Stimulated activated CD8-positive, alpha-beta memory T cell treated with anti-CD3 and anti-CD28 coated beads, Interleukin-4, amount 100 ng/mL, for 1 hour (primary cell): ENCODE measurements at regions not wholly inside any gene's neighbourhood (a gene's known extent, or its start where the extent isn't known, plus 50 kb on each side); places are given as distances from the start of the nearest gene placed in this dataset.
"Not testable (repeated sequence)": the region's sequence is repeated elsewhere in the genome, so short reads cannot be mapped to it uniquely, and the experiment has no call there.

ENCODE experiments used
- DNase-seq, 2 donors: peaks; one replicate each; pipeline ENCODE4 v3.0.0-alpha.2; 2020; ENCODE audit warnings: low read depth in 2 of 2, low spot score in 1 of 2

DNA sequence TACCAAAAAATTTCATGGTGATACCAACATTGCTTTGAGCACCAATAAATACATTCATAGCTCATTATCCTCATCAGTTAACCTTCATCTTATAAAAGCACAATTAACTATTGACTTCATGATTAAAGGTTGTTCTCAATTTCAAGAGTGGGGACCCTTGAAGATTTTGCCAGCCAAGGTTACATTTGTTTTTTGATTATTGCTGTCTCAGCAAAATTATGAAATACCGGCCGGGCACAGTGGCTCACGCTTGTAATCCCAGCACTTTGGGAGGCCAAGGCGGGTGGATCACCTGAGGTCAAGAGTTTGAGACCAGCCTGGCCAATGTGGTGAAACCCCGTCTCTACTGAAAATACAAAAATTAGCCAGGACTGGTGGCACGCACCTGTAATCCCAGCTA lies 96.1 kb upstream of the SLC7A11 start:
- DNase-seq, result not testable (repeated sequence)

DNA sequence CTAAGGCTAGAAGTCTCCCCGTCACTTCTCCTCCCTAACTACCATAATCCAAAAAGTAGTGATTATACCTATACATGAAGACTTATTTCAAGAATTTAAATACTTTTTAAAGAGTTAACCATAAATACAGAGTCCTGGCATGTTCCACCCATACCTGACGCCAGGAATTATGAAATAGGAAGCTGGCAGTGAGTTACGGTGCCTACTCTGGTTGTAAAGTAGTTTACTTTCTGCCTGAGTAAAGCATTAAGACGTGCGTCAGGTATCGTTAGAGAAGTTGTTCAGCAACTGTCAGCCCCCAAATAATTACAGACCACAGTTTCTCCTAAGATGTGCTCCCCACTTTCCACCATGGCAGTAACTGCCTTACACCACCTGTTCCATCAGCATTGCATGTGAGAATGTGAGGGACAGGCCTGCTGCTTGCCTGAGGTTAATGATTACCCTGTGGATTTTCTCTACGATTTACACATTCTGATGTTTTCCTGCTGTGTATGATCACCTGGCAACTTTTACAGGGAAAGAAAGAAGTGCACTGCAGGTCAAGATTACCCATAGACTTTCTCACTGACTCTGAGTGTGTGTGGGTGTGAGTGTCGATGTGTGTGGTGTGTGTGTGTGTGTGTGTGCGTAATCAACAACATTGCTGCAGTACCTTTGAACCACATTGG lies 92.3 kb upstream of the SLC7A11 start:
- DNase-seq, result no peak

- not testable (repeated sequence) for DNase-seq
Observed at GRCh38 chr4:138332415-138332814, 90.3 kb upstream of the SLC7A11 start.

DNA sequence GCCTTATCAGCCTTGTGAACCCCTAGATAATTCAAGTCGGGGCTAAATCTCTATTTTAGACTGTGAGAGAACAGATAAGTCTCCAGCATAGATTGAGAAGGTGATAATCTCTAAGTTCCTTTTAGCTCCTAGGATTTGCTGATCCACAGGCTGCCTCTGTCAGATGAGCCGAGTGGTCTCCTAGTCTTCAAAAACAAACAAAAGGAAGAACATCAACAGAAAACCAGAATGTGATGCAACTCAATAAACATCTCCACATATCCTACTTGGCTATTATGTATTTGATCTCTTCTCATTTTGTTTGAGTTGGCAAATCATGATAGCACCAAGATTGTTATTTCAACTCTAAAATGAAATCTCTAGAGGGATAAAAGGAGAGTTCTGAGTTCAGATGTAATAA lies 88.4 kb upstream of the SLC7A11 start:
- no peak for DNase-seq

DNA sequence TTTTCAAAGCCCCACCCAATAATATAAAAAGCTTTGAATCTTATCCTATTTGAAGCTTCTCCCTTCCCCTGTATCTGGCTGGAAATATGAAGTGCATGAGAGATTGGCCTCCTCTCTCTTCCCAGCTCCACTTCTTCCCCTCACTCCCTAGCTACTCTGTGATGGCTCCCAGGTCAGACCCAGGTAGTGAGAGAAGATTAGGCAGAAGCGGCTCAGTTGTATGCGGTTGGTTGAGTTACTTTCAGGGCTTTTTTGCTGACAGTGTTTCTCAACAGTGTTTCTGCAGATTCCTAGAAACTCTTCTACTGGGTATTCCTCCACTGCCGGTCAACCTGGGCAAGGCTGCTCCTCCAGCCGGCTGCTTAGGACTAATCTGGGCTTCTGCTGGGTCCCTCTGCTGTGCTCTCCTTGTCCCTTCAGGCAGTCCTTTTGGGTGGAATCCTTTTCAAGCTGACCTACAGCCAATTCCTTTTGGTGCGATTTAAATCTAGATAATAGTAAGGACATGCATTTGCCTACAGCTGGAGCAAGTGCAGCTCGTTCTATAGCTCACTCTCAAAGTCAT lies 87.4 kb upstream of the SLC7A11 start:
- no peak for DNase-seq

DNA sequence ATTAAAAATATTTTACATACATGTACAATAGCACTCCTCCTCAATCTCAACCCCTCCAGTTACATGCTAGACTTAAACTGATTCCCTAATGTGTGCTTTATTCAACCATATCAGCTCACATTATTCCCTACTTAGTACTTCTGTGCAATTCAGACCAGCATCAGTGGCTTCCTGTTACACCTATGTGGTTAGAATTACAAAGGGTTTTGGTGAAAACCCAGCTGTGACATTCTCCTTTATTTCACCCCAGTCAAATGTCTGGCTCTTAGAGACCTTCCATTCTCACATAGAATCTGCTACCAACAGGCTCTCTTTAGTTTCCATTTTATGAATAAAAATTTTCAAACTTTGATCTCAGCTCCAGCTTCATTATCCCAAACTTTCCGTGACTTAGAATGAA lies 85.2 kb upstream of the SLC7A11 start:
- DNase-seq, result no peak

DNA sequence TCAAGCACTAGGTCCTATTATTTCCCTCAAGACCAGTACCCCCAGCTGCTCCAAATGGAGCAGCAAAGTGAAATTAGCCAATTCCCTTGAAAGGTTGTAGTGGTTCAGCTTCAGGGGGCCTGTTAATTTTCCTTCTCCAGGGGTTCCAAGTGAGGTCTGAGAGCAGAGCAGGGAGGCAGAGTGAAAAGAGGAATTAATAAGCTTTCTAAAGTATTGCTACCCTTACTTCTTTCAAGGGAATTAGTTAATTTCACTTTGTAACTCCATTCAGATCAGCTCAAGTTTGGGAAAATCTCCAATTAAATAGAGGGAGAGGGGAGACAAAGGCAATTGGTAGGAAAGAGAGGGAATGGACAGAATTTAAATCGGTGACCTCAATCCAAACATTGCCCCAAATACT lies 78.7 kb upstream of the SLC7A11 start:
- DNase-seq, result no peak

DNA sequence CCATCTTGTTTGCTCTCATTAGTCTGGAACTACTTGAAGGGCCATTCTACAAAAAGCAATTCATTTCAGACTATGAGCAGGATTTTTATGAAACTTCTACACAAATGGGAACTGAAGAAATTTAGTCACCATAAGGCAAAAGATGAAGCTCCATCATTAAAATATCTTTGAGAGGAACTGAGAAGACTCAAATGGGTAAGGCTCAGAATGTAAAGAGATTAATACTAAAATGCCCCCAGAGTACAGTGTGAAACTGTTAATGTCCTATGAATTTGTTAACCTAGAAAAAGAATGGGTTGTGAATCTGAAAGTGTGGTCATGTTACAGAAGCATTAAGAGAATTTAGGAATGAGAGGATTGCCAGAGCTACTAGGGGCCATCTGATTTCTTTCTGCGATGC lies 77.9 kb upstream of the SLC7A11 start:
- DNase-seq, result no peak

GRCh38 chr4:138317175-138317748 lies 75.1 kb upstream of the SLC7A11 start:
- DNase-seq, result no peak

GRCh38 chr4:138312536-138312911 lies 70.4 kb upstream of the SLC7A11 start:
- DNase-seq, result no peak

- no peak for DNase-seq
Observed at GRCh38 chr4:138311771-138312535, 69.8 kb upstream of the SLC7A11 start.

- DNase-seq, result no peak
Observed at GRCh38 chr4:138310991-138311390, 68.8 kb upstream of the SLC7A11 start.

GRCh38 chr4:138310498-138310897 lies 68.3 kb upstream of the SLC7A11 start:
- DNase-seq, result no peak

DNA sequence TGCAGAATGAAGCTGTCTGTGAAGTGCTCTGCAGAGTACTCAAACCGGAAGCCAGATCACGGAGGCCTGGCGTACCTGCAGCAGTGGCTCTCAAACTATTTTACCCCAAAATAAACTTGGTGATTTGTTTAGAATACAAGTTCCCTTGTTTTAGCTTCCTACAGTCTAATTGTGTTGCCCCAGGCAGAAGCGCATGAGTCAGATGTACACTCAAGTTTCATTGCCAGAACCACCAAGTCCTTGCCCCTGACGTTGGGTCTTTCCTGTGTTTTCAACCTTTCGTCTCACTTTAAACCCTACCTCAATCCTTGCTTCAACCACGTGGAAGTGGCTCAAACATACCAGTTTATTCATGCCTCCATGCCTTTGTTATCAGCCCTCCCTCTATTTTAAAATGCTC lies 66.2 kb upstream of the SLC7A11 start:
- DNase-seq, result no peak

DNA sequence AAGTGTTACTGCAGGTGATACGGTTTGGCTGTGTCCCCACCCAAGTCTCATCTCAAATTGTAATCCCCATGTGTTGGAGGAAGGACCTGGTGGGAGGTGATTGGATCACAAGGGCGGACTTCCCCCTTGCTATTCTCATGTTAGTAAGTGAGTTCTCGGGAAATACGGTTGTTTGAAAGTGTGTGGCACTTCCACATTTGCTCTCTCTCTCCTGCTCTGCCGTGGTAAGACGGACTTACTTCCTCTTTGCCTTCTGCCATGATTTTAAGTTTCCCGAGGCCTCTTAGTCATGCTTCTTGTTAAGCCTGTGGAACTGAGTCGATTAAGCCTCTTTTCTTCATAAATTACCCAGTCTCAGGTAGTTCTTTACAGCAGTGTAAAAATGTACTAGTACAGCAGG lies 65.2 kb upstream of the SLC7A11 start:
- no peak for DNase-seq

GRCh38 chr4:138305050-138305449 lies 62.9 kb upstream of the SLC7A11 start:
- DNase-seq, result no peak

DNA sequence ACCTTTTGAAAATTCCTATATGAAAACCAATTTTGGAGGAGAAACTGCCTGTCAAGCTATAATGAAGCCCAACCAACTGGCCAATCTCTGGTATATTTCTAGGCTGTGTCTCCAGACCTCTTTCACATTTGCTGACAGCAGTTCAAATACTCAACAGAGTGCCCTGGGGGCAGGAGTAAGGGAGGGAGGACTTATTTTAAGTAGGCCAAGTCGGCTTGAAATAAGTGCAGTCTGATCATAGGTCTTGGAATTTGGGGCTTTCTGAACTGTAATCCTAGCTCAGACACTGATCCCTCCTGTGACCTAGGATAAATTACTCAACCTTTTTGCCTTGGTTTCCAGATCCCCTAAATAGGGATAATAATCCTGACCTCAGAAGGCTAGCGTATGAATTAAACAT lies 59.4 kb upstream of the SLC7A11 start:
- DNase-seq, result no peak

- no peak for DNase-seq
Observed at GRCh38 chr4:138300616-138301015, 58.5 kb upstream of the SLC7A11 start.

DNA sequence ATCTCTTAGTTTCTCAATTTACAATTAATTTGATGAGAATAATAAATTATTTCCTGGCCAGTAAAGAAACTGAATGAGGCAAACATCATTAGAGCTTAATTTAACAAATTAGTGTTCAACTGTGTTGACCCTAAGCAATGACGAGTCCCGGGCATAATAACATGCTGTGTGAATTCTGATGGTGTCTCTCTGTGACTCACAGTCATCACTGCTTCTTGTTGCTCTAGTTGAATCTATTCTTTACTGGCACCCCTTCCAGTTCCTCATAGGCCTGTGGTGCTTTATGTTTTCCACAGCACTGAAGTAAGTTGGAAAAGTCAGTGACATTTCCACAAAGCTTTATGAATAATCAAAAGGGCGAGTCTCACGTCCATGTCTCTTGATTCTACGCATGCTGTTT lies 57.7 kb upstream of the SLC7A11 start:
- no peak for DNase-seq

GRCh38 chr4:138298866-138299265 lies 56.7 kb upstream of the SLC7A11 start:
- DNase-seq, result no peak

GRCh38 chr4:138298431-138298830 lies 56.3 kb upstream of the SLC7A11 start:
- no peak for DNase-seq

DNA sequence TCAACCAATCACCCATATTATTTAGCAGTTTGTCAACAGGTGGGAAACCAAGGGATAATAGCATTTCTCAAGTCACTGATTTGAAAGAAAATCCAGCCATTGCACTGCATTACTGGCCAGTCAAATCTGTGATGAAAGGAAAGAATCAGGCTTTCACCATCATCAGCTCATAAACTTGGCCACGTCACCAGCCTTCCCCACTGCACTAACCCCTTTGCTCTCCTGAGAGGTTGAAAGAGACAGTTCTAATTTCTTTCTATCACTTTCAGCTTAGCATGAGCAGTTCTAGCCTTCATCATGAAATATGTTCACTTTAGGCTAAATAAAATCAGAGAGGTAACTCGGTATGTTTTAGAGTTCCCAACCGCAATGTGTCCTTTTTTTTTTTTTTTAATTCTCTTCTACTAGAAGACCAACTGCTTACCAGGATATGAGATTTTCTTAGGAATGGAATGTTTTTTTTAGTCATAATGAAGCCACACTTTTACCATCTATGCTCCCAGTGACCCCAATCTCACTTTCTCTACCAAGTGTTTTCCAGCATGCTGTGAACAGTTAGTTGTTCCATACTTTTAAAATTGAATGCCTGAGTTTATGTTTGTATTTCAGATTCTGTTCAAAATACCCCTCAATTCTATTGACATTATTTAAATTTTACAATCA lies 55.7 kb upstream of the SLC7A11 start:
- DNase-seq, result no peak
